HCT116 (cell line): ENCODE measurements at regions not wholly inside any gene's neighbourhood (a gene's known extent, or its start where the extent isn't known, plus 50 kb on each side); places are given as distances from the start of the nearest gene placed in this dataset.
A peak's percentile ranks its signal among the peaks of the same experiment; 100 is the strongest.

Experiments used
- ATAC-seq: fragments of 200-7000 bp; cut with Tn5 transposase; 2 replicates; pipeline ENCODE4 v1.9.1; 2020; ENCODE audit warnings: mild to moderate bottlenecking, moderate library complexity
- BruUV-seq: library from RNA; stranded (reverse); fragments of 400-500 nt; replicated peaks from 2 replicates; lab custom pipeline; 2021; lab: Mats Ljungman, UMichigan
- CTCF ChIA-PET: fragments of 300-600 bp; sonication (Branson Sonifier 250); formaldehyde crosslinking; loops from one replicate; lab custom pipeline; 2021; ENCODE audit warnings: antibody characterized with exemption; lab: Charles Lee
- POLR2A ChIA-PET: fragments of 300-600, 350-600 bp; sonication (Branson Sonifier 250); formaldehyde crosslinking; loops from one replicate; lab custom pipeline; 2021; ENCODE audit warnings: antibody characterized with exemption; lab: Charles Lee
- RAD21 ChIA-PET, 2 experiments: fragments of 300-600 bp; sonication (Branson Sonifier 250); formaldehyde crosslinking; loops; one replicate each; lab custom pipeline; 2023; ENCODE audit warnings: low total read pairs in 2 of 2; ENCODE audit not compliant: uncharacterized antibody in 2 of 2, unreplicated experiment in 2 of 2, low non-redundant PET in 1 of 2; lab: Charles Lee
- DNase-seq: peaks from one replicate; pipeline ENCODE4 v3.0.0-alpha.2; 2010; ENCODE audit warnings: low read depth, low spot score
- H2AFZ ChIP-seq: fragments of 200-600 bp; shearing (Covaris generic), sonication (generic); 2 replicates; pipeline ENCODE4 v1.6.1; 2017; ENCODE audit warnings: low read depth, mixed run types, mixed read lengths, antibody characterized with exemption, low read length; ENCODE audit not compliant: poor library complexity, severe bottlenecking
- H3K27ac ChIP-seq: 2 replicates; pipeline ENCODE4 v1.5.1; 2012; ENCODE audit warnings: low read depth, low read length
- H3K27me3 ChIP-seq: fragments of 200-600 bp; sonication (generic); 2 replicates; pipeline ENCODE4 v1.6.1; 2016; ENCODE audit warnings: mixed run types, low read length, mixed read lengths; ENCODE audit not compliant: insufficient read depth
- H3K36me3 ChIP-seq, 2 experiments: fragments of 200-500 bp in 1 of 2; fragments of 200-600 bp in 1 of 2; sonication (Bioruptor generic) in 1 of 2; sonication (generic) in 1 of 2; 2 replicates each; pipeline versions ENCODE4 v1.5.1 to v1.6.1; 2014 to 2016; ENCODE audit warnings: low read length in 2 of 2, inconsistent platforms in 1 of 2, mixed read lengths in 1 of 2, mixed run types in 1 of 2; ENCODE audit not compliant: insufficient read depth in 2 of 2, control insufficient read depth in 1 of 2
- H3K4me1 ChIP-seq, 2 experiments: fragments of 200-600 bp in 1 of 2; sonication (generic) in 1 of 2; 2 replicates each; pipeline versions ENCODE4 v1.5.1 to v1.6.1; 2012 to 2017; ENCODE audit warnings: low read length in 2 of 2, inconsistent platforms in 1 of 2, mild to moderate bottlenecking in 1 of 2, mixed read lengths in 1 of 2, mixed run types in 1 of 2, moderate library complexity in 1 of 2; ENCODE audit not compliant: insufficient read depth in 2 of 2, control insufficient read depth in 1 of 2
- H3K4me2 ChIP-seq: fragments of 200-600 bp; sonication (generic); 2 replicates; pipeline ENCODE4 v1.6.1; 2017; ENCODE audit warnings: mixed run types, low read length, mixed read lengths
- H3K4me3 ChIP-seq, 2 experiments: fragments of 200-600 bp in 1 of 2; sonication (generic) in 1 of 2; replicated peaks in 1 of 2; 2 replicates each; pipeline ENCODE4 v1.5.1; 2011 to 2016; ENCODE audit warnings: low read length in 2 of 2, control low read depth in 1 of 2, low read depth in 1 of 2, mild to moderate bottlenecking in 1 of 2, mixed read lengths in 1 of 2, mixed run types in 1 of 2
- H3K79me2 ChIP-seq: fragments of 200-600 bp; sonication (generic); 2 replicates; pipeline ENCODE4 v1.6.1; 2017; ENCODE audit warnings: mild to moderate bottlenecking, mixed run types, low read length, moderate library complexity, mixed read lengths; ENCODE audit not compliant: insufficient read depth
- H3K9ac ChIP-seq: fragments of 200-600 bp; sonication (generic); 2 replicates; pipeline ENCODE4 v1.6.1; 2016; ENCODE audit warnings: low read length, mixed read lengths
- H3K9me2 ChIP-seq: fragments of 200-600 bp; sonication (generic), shearing (Covaris generic); 2 replicates; pipeline ENCODE4 v1.6.1; 2017; ENCODE audit warnings: mixed run types, mild to moderate bottlenecking, moderate library complexity; ENCODE audit not compliant: insufficient read depth
- H3K9me3 ChIP-seq, 2 experiments: fragments of 200-500 bp in 1 of 2; fragments of 200-600 bp in 1 of 2; sonication (Bioruptor generic) in 1 of 2; sonication (generic) in 1 of 2; 2 replicates each; pipeline ENCODE4 v1.6.1; 2014 to 2017; ENCODE audit warnings: low read length in 2 of 2, mixed read lengths in 2 of 2, inconsistent platforms in 1 of 2, low read depth in 1 of 2, mild to moderate bottlenecking in 1 of 2, mixed run types in 1 of 2, moderate library complexity in 1 of 2; ENCODE audit not compliant: control insufficient read depth in 1 of 2, insufficient read depth in 1 of 2
- H4K20me1 ChIP-seq: fragments of 200-600 bp; sonication (generic), shearing (Covaris generic); 2 replicates; pipeline ENCODE4 v1.6.1; 2017; ENCODE audit warnings: mixed run types, mild to moderate bottlenecking, moderate library complexity; ENCODE audit not compliant: insufficient read depth
- CTCF ChIP-seq, 3 experiments: fragments of 200-600 bp in 1 of 3; sonication (generic) in 1 of 3; IDR thresholded peaks in 2 of 3; conservative IDR thresholded peaks in 1 of 3; 2 replicates each; pipeline ENCODE4 v1.5.1; 2012 to 2017; ENCODE audit warnings: low read depth in 2 of 3, low read length in 2 of 3, antibody characterized with exemption in 1 of 3, borderline replicate concordance in 1 of 3, control low read depth in 1 of 3, mild to moderate bottlenecking in 1 of 3, mixed read lengths in 1 of 3, mixed run types in 1 of 3, moderate library complexity in 1 of 3; ENCODE audit not compliant: insufficient read depth in 1 of 3
- FOSL1 ChIP-seq: IDR thresholded peaks from 2 replicates; pipeline ENCODE4 v1.6.1; 2012; ENCODE audit warnings: low read depth
- POLR2AphosphoS5 ChIP-seq: IDR thresholded peaks from 2 replicates; pipeline ENCODE4 v1.6.1; 2011; ENCODE audit warnings: mild to moderate bottlenecking, low read depth, low read length, moderate library complexity
- RAD21 ChIP-seq: IDR thresholded peaks from 2 replicates; pipeline ENCODE4 v1.6.1; 2012; ENCODE audit warnings: low read depth, mild to moderate bottlenecking
- intact Hi-C: fragments of 100-400 bp; cut with micrococcal nuclease; formaldehyde crosslinking; loops from 2 replicates; pipeline ENCODE4 v1.10.0; 2022

GRCh38 chr2:83217854-83218253 lies 1241.2 kb downstream of the SUCLG1 start (continued):
- TF ChIP-seq CTCF (IDR thresholded peaks at IDR 0.05 in 2 of 3, conservative IDR thresholded peaks at IDR 0.05 in 1 of 3; ENCODE audit: borderline replicate concordance in 1 of 3, insufficient read depth in 1 of 3, low read depth in 2 of 3, low read length in 2 of 3), result no peak

- H3K36me3 ChIP-seq, result no peaks in the 10 kb centered on the region
- no peak overlapping the region for H3K9ac ChIP-seq
- H3K27me3 ChIP-seq, result no peaks in the 10 kb centered on the region
- CTCF ChIA-PET, result interaction anchor here (0.6 to 1.7 kb wide), 10 partner anchors 10 to 400 kb away, joined by 3 to 13 read pairs (median 3); no protein-coding TSS in a partner anchor
- no peak overlapping the region for H3K27ac ChIP-seq
- H3K9me3 ChIP-seq, result no peaks in the 10 kb centered on the region
- no peaks in the 10 kb centered on the region for H3K79me2 ChIP-seq
- ATAC-seq (peak; percentile 77), DNase-seq (peak; percentile 1)
- no peaks in the 10 kb centered on the region; the same call in 1 of the 2 replicates for H3K9me2 ChIP-seq
- no peak overlapping the region for H2AFZ ChIP-seq
- no peak overlapping the region for H3K4me2 ChIP-seq
- TF ChIP-seq POLR2AphosphoS5 (no peak), CTCF (IDR thresholded peaks at IDR 0.05 in 2 of 3, conservative IDR thresholded peaks at IDR 0.05 in 1 of 3; ENCODE audit: borderline replicate concordance in 1 of 3, insufficient read depth in 1 of 3, low read depth in 2 of 3, low read length in 2 of 3) (peak; percentile 27 to 68 (median 43); a peak in 5 of 6 replicates), RAD21 (peak; percentile 61), FOSL1 (no peak)
- RAD21 ChIA-PET, result interaction anchor here (0.6 kb wide), 2 partner anchors 117 to 778 kb away, joined by 3 to 4 read pairs; no protein-coding TSS in a partner anchor
- no peaks in the 10 kb centered on the region for H4K20me1 ChIP-seq
- no peak overlapping the region for H3K4me3 ChIP-seq
- intact Hi-C loops, result loop anchor here (10.0 kb wide), 1 partner anchor 1291 kb away; no protein-coding TSS in a partner anchor
- no TSS peak for BruUV-seq
- POLR2A ChIA-PET, result no interaction called here
- no peaks in the 10 kb centered on the region for H3K4me1 ChIP-seq
Observed at GRCh38 chr2:83196225-83196624, 1262.9 kb downstream of the SUCLG1 start.
